Left colon (tissue), 2 donors: ENCODE measurements at regions not wholly inside any gene's neighbourhood (a gene's known extent, or its start where the extent isn't known, plus 50 kb on each side); places are given as distances from the start of the nearest gene placed in this dataset.

Experiments
- ATAC-seq: fragments of 200-7000 bp; cut with Tn5 transposase; one replicate; pipeline ENCODE4 v1.9.1; 2020; ENCODE audit warnings: mild to moderate bottlenecking, moderate library complexity
- DNase-seq, 2 donors: peaks; one replicate each; pipeline ENCODE4 v3.0.0-alpha.2; 2020
- intact Hi-C, 2 donors: fragments of 100-400 bp; cut with DNase I in 1 of 2; cut with micrococcal nuclease in 1 of 2; formaldehyde crosslinking; loops; one replicate each; pipeline versions ENCODE4 v1.11.2 to v1.14.0; 2022; cut with DNase I, micrococcal nuclease
- donor health status: DM: no; HTN: no; CAD: no.
- donor health status: DM: yes; HTN: yes; CAD: no.

- intact Hi-C loops, result no loop called here
- DNase-seq, result no peak
- ATAC-seq, result no peak
Observed at GRCh38 chr15:87609894-87610293, 646.6 kb downstream of the NTRK3 start.

DNA sequence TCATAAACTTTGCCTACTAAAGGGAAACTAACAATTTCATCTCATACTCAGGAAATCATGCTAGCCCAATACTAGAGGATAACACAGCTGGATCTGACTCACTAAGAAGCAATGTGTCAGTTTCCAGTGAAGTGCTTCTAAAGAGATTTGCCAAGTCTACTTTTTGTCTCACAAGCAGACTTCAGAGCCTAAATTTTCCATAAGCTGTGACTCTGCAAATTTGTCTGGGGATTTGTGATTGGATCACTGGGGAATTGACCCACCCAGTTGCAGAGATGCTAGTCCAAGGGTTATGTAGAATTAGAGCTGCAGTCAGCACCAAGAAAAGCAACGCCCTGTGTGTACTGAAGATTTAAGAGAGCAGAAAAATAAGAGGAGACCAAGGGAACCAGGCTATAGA, 647.1 kb downstream of the NTRK3 start:
- ATAC-seq (no peak), DNase-seq (no peak)
- intact Hi-C loops, result no loop called here

DNA sequence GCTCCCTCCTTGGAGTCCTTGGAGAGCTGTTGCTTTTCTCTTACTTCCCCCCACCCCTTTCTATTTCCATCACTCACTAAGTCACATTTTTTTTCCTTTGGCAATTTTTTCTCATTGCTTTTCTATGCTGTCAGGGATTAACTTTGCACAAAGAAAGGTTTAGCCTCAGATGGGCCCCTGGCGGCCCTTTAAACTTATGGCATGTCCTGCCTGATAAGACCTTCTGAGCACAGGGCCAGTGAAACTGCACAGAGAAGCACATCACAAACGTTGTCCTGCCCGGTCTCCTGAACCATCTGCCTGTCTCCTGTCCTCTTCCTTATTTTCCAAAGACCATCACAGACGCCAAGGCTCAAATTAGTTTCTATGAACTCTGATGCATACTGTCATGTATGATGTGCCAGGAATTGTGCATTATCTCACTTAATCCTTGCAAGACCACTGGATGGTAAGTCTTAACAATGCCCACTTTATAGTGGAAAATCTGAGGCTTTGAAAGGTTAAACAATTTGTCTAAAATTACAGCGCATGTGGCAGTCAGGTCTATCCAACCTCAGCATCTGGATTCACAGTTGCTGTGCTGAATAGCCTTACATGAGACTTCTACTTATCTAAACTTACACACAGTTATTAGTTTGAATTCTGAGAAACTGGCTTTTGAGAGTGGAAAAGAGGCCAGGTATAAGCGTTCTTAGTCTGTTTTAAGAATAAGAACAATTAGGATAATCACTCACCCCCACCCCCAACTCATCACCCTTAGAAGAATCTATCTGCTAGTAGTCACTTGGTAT, 648.1 kb downstream of the NTRK3 start:
- intact Hi-C loops, result no loop called here
- ATAC-seq (no peak), DNase-seq (no peak)

- ATAC-seq, result no peak
- no peak for DNase-seq
- intact Hi-C loops, result no loop called here
Observed at GRCh38 chr15:87606971-87607370, 649.6 kb downstream of the NTRK3 start.

GRCh38 chr15:87604857-87605446, 651.6 kb downstream of the NTRK3 start:
- ATAC-seq, result no peak
- intact Hi-C loops, result no loop called here
- DNase-seq, result no peak

GRCh38 chr15:87602371-87602770, 654.2 kb downstream of the NTRK3 start:
- intact Hi-C loops, result no loop called here
- DNase-seq, result no peak

GRCh38 chr15:87599616-87600015, 656.9 kb downstream of the NTRK3 start:
- intact Hi-C loops, result no loop called here

More at GRCh38 chr15:87602371-87602770, 654.2 kb downstream of the NTRK3 start:
- ATAC-seq, result no peak

GRCh38 chr15:87597346-87598052, 659.0 kb downstream of the NTRK3 start:
- DNase-seq (no peak), ATAC-seq (no peak)
- intact Hi-C loops, result no loop called here

More at GRCh38 chr15:87599616-87600015, 656.9 kb downstream of the NTRK3 start:
- no peak for ATAC-seq
- no peak for DNase-seq

GRCh38 chr15:87591582-87591981, 665.0 kb downstream of the NTRK3 start:
- no peak for DNase-seq

GRCh38 chr15:87591042-87591441, 665.5 kb downstream of the NTRK3 start:
- no peak for ATAC-seq
- intact Hi-C loops, result no loop called here
- no peak for DNase-seq

More at GRCh38 chr15:87591582-87591981, 665.0 kb downstream of the NTRK3 start:
- ATAC-seq, result no peak
- intact Hi-C loops, result no loop called here

GRCh38 chr15:87589134-87589533, 667.4 kb downstream of the NTRK3 start:
- intact Hi-C loops, result no loop called here
- DNase-seq (no peak), ATAC-seq (no peak)

DNA sequence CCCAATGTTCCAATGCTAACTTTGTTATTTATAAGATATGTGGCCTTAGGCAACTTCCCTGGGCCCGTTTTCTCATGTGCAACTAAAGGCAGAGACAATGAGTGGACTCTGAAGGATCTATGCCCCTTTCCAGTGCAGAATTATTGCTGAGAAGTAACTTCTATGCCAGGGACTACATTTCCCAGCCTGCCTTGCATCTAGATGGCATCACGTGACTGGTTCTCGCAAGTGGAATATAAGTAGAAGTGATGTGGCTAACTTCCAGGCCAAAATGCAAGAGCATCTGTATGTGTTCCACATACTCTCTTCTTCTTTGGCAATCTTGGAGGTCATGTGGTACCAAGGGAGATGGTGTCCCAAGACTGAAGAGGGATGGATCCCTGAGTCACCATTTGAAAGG, 674.4 kb downstream of the NTRK3 start:
- intact Hi-C loops, result no loop called here
- DNase-seq, result no peak
- ATAC-seq, result no peak

DNA sequence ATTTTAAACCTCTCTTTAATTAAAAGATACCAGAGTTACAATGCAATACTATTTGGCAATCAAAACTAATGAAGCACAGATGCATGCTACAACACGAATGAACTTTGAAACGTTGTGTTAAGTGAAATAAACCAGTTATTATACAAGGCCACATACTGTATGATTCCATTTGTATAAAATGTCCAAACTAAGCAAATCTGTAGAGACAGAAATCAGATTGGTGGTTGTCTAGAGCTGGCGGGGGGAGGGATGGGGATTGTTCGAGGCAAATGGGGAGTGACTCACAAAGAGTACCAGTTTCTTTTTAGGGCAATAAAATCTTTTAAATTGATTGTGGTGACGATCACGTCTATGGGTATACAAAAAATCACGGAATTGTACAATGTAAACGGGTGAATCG, 677.0 kb downstream of the NTRK3 start:
- intact Hi-C loops, result no loop called here
- no peak for DNase-seq
- no peak for ATAC-seq

DNA sequence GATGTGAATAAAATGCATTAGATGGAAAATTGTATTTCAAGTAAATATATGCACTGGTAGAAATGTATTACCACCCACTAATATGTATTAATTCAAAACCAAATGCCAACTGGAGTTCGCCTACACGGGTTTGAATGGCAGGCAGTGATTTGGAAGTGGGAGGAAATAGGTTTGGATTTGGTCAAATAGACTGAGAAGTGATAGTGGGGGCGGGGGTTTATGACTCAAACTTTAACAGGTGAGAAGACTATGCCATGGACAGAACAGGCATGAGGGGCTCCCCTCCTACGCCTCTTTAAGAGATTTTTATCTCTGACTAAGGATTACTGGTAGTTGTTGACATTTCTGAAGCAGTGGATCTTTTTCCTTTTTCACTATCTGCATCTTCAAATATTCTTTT, 677.8 kb downstream of the NTRK3 start:
- intact Hi-C loops, result no loop called here
- ATAC-seq (no peak), DNase-seq (no peak)

DNA sequence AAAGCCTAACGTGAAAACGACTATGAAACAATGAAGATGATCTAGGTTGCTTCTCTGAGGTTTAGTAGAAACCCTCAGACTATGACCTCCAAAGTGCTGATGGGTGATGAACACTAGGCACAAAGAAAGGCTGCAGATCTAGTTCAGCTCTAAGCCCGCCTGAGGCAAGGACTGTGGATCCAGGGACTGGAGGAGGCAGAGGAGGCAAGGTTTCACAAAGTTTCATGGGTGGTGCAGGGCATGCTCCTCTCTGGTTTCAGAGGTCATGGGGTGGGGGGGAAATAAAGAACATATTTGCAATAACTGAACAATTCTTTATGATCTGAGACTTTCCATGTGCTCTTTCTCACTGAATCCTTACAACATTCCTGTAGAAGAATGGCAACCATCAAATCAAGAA, 679.2 kb downstream of the NTRK3 start:
- no peak for ATAC-seq
- DNase-seq, result no peak

DNA sequence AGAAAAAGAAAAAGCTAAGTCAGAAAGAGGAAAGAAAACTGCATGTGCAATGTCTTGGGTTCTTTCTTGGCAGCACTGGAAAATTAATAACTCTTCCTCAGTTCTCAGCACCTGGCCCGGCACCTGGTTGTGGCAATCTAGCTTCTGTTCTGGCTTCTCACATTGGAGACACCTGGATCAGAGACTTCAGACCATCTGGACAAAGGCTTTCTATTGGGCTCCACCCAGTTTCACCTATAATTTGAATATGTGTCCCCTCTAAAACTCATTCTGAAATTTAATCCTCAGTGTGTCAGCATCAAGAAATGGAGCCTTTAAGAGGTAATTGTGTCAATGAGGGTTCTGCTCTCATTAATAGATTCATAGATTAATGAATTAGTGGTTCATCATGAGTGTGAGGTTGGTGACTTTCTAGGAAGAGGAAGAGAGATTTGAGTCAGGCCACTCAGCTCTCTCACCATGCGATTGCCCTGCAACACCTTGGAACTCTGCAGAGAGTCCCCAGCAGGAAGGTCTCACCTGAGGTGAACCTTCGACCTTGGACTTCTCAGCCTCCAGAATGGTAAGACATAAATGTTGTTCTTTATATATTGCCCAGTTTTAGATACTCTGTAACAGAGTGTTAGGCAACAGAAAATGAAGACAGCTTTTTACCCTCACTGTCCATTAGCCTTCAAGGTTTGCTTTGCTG, 679.9 kb downstream of the NTRK3 start:
- intact Hi-C loops, result no loop called here
- ATAC-seq (no peak), DNase-seq (no peak)

More for the DNA sequence above, 679.2 kb downstream of the NTRK3 start:
- intact Hi-C loops, result no loop called here

DNA sequence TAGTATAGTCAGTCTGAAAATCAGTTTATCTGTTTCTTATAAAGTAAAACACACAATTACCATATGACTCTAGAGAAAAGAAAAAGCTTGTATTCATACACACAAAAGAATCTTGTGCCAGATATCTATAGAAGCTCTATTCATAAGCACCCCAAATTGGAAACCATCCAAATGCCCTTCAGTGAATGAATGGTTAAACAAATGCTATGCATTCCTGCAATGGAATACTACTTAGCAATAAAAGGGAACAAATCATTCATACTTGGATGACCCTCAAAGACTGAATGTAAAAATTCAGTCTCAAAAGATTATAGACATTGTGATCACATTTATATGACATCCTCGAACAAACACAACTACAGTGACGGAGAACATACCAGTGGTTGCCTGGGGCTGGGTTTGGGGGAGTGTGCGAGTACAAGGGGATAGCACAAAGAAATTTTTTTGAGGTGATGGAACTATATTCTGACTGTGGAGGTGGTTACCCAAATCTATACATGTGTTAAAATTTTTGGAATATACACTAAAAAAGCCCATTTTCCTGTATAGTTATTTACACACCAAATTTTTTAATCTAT, 680.6 kb downstream of the NTRK3 start:
- ATAC-seq (no peak), DNase-seq (no peak)
- intact Hi-C loops, result no loop called here

DNA sequence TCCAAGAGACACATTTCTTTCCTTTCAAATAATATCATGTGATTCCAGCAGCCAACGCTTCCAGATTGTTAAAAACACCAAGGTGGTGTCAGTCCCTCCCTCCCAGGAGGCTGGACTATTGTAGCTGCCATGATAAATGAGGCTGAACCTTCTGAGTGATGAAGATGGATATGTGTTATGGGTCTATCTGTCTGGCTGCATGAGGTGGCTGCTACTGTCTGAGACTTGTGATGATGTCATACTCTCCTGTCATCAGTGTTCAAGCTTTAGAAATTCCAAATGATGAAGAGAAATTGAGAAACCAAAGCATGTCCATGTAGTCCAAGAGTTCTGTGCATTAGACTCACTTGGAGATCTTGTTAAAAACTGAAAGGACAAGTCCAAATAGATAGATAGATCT, 683.0 kb downstream of the NTRK3 start:
- intact Hi-C loops, result no loop called here
- DNase-seq (no peak), ATAC-seq (no peak)

GRCh38 chr15:87573039-87573438, 683.5 kb downstream of the NTRK3 start:
- ATAC-seq (no peak), DNase-seq (no peak)
- intact Hi-C loops, result no loop called here
